NCI-H524 treated with DMSO at 0.1 percent for 48 hours (cell line): ENCODE measurements at regions not wholly inside any gene's neighbourhood (a gene's known extent, or its start where the extent isn't known, plus 50 kb on each side); places are given as distances from the start of the nearest gene placed in this dataset.
"Not testable (repeated sequence)": the region's sequence is repeated elsewhere in the genome, so short reads cannot be mapped to it uniquely, and the experiment has no call there.

Experiments
- DNase-seq: peaks from one replicate; lab custom pipeline; 2025; lab: John Stamatoyannopoulos, UW

- DNase-seq, result no peak
These were observed 50.8 kb upstream of the BOD1L1 start for GRCh38 chr4:13678186-13678924.

DNA sequence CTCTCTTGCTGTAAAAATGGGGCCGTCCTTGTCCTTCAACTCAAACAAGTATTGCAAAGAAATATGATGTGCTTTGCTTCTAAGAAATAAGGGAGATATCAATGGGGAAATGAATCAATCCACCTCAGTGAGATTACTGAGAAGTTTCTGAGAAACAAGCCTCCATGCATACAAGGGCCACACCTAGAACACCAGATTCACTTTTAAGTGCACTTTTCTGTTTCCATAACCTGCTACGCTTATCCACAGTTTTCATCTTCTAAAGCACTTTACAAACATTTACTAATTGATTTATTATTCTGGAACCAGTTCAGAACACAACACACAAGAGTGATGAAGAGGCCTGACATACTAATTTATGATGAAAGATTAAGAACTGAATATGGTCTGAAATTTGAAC is 54.0 kb upstream of the BOD1L1 start:
- DNase-seq, result no peak

DNA sequence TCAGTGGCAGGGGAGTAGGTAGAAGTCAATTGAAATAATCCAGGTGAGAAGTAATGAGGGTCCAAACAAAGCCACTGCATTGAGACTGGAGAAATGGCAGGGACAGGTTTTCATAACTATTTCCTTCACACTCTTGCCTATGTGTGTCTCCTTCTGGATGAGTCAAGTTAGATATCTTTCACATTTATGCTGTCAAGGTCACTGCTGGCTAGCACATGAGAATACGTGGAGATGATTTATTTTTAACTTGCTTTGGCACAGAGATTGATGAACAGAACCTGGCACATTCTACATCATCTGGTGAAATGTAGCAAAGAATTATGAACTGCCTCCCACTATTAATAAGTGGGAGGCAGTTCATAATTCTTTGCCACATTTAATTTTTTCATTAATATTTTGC is 66.7 kb upstream of the BOD1L1 start:
- DNase-seq, result no peak

DNA sequence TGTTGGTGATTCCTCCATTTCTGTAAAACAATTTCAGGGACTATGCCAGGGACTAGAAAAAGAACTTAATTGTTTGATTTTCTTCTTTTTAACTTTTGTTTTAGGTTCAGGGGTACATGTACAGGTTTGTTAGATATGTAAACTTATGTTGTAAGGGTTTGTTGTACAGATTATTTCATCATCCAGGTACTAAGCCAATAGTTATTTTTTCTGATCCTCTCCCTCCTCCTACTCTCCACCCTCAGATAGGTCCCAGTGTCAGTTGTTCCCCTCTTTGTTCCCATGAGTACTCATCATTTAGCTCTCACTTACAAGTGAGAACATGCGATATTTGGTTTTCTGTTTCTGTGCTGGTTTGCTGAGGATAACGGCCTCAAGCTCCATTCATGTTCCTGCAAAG is 70.8 kb upstream of the BOD1L1 start:
- DNase-seq, result no peak

DNA sequence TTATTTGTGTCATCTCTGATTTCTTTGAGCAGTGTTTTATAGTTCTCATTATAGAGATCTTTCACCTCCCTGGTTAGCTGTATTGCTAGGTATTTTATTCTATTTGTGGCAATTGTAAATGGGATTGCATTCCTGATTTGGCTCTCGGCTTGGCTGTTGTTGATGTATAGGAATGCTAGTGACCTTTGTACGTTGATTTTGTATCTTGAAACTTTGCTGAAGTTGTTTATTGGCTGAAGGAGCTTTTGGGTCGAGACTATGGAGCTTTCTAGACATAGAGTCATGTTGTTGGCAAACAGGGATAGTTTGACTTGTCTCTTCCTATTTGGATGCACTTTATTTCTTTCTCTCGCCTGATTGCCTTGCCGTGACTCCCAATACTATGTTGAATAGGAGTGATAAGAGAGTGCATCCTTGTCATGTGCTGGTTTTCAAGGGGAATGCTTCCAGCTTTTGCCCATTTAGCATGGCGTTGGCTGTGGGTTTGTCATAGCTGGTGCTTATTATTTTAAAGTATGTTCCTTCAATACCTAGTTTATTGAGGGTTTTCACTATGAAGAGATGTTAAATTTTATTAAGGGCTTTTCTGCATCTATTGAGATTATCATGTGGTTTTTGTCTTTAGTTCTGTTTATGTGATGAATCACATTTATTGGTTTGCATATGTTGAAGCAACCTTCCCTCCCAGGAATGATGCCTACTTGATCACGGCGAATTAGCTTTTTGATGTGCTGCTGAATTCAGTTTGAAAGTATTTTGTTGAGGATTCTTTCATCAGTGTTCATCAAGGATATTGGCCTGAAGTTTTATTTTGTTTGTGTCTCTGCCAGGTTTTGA is 72.7 kb upstream of the BOD1L1 start:
- DNase-seq, result no peak

DNA sequence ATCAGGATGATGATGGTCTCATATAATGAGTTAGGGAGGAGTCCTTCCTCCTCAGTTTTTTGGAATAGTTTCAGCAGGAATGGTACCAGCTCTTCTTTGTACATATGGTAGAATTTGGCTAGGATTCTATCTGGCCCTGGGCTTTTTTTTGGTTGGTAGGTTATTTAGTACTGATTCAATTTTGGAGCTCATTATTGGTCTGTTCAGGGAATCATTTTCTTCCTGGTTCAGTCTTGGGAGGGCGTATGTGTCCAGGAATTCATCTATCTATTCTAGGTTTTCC is 73.3 kb upstream of the BOD1L1 start:
- not testable (repeated sequence) for DNase-seq

DNA sequence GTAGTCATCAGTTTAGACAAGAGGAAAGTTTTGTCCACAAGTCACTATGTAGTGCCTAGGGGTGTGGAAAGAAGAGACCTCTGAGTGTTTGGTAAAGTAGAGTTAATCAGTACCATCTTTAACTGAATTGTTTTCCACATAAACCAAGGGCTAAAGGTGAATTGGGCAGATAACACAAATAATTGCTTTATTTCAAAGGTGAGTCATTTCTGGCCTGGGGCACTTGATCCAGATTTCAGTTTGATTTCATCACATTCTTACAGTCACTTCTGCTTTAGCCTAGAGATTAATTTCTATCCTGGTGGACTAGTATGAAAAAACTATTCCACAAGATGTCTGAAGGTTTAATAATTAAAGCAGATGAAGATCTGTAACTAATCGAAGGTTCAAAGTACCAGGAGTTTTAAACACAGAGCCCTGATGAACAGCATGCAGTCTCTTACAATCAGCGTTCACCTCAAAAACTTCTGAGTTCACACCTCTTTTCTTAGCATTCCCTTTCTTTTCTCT is 74.5 kb upstream of the BOD1L1 start:
- DNase-seq, result no peak

DNA sequence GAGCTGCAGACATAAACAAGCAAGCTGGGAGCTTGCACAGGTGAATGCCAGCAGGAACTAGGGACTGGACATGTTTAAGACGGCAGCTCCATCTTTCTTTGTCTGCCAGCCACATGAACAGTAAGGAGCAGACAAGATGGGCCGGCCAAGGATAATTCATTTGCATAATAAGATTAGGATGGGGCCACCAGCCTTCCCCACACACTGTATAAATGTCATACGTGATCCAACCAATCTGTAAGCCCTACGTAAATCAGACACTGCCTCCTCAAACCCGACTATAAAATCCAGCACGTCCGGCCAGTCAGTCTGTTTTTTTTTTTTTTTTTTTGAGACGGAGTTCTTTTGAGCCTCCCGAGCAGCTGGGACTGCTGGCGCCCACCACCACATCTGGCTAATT is 75.6 kb upstream of the BOD1L1 start:
- peak; percentile 34 for DNase-seq

DNA sequence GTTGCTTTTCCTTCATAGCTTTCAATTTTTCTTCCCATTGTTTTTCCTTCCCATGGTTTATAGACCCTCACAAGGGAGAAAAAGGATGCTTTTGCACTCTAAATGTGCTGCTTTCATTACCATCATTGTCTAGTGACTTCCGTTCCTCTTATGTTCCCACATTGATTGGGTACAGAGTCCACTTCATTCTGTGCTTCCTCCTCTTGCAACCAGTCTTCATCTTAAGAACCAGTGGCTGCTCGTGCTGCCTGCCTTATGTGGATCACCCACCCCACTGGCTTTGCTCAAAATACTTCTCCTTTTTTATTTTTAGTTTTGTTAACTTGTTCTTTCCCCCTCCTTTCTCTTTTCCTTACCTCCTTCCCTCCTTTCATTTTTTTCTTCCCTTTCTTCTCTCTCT is 76.5 kb upstream of the BOD1L1 start:
- DNase-seq, result no peak

DNA sequence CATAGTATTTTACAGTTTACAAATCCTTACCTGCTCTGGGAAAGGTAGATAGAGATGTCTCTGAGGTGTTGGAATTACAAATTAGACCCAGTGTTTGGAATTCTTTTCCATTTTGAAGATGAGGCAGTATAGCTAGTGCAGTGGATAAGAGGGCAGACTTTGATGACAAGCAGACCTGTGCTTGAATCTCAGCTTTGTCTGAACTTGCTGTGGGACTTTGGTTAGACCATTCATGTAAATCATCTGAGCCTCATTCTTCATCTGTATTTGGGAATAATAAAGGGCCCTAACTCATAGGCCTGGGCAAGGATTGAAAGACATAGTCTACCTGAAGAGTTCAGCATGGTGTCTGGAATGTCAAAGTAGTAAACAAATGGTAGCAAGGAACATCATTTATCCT is 77.2 kb upstream of the BOD1L1 start:
- DNase-seq, result no peak

GRCh38 chr4:13705521-13706041 is 78.1 kb upstream of the BOD1L1 start:
- DNase-seq, result no peak

GRCh38 chr4:13706120-13706519 is 78.6 kb upstream of the BOD1L1 start:
- no peak for DNase-seq

DNA sequence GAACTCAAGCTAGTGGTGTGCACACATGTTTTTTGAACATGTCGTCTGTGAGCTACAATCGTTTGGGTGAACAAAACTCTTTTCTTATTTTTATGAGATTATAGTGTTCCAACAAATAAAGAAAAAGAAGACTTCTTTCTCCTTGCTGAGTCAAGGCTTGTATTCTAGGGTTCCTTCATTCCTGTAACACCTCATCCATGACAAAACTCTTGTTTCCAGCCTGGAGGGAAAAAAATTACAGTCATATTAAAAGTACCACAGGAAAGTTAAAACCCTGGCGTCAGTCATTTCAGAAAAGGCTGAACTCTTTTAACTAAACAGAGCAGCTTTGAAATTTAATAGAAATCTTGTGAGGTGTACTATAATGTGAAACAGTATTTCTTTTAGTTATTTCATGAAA is 79.2 kb upstream of the BOD1L1 start:
- no peak for DNase-seq

- no peak for DNase-seq
These were observed 82.8 kb upstream of the BOD1L1 start for GRCh38 chr4:13710246-13710885.

DNA sequence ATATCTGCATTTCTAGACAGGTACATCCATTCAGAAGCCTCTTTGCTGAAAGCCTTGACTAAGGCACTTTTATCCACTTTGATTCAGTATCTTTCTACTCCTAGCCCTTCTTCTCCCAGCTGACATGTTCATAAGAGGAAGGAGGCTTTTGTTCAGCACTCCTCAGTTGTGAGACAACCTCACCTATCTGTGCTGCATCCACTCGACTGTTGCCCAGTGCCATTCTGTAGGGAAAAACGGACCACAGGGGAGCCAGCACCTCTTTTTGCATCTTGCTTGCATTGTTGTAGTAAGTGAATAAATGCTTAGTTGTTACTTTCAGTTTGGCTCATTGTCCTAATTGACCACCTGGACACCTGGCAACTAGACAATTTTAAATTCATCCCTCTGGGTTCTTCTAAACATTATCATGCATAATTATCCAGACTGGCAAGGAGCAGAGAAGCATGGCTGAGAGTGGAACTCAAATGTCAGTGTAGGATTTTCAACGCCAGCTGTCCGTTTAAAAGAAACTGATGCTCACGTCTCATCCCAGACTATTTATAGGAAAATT is 83.8 kb upstream of the BOD1L1 start:
- DNase-seq, result peak; percentile 69

DNA sequence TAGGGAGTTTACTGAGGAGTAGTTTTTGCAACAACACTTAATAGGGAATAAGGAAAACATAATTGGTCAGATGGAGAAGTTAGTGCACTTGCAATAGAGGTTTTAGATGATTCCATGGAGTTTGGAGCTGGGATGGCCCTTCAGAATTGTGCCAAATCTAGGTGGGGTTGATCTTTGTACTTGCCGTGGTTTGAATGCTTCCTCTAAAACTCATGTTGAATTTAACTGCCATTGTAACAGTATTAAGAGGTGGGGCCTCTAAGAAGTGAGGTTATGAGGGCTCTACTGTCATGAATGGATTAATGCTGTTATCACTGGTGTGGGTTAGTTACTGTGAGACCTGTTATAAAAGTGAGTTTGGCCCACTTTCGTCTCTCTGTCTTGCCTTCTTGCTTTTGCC is 94.4 kb upstream of the BOD1L1 start:
- no peak for DNase-seq

DNA sequence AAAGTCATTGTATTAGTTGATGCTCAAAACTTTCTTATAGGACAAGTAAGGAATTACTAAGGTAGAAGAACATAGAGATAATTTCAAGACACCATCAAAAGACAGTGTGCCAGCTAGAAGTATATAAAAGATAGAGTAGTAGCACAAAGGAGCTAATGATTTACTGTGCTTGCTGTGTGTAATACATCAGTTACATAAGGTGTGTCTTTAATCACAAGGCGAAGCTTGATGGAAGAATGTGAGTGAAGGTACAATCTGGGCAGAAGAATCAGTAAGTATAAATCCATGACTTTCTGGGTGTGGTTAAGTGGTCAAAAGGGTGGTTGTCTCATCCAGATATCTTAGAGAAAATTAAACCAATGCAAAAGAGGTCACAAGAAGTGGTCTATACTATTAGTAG is 95.1 kb upstream of the BOD1L1 start:
- DNase-seq, result no peak

- no peak for DNase-seq
These were observed 101.2 kb upstream of the BOD1L1 start for GRCh38 chr4:13728761-13729160.

GRCh38 chr4:13731019-13731418 is 103.5 kb upstream of the BOD1L1 start:
- no peak for DNase-seq

DNA sequence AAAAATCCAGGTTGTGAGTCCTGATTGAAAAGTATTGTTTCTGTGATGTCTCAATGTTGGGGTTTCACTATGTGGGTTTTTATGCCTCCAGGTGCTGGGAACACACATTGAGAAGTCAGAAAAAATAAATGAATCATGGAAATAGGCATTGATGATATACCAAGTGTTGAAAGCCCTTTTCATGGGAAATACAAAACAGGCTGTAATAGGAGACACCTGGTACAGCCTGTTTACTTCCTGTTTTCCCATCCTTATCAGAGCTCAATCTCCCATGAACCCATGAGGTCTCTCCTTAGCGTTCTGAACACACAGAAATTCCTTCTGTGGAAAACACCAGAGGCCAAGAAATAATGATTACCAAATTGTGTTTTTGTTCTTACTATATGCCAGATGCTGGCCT is 106.3 kb upstream of the BOD1L1 start:
- DNase-seq, result no peak

GRCh38 chr4:13750594-13750993 is 123.1 kb upstream of the BOD1L1 start:
- DNase-seq, result no peak

DNA sequence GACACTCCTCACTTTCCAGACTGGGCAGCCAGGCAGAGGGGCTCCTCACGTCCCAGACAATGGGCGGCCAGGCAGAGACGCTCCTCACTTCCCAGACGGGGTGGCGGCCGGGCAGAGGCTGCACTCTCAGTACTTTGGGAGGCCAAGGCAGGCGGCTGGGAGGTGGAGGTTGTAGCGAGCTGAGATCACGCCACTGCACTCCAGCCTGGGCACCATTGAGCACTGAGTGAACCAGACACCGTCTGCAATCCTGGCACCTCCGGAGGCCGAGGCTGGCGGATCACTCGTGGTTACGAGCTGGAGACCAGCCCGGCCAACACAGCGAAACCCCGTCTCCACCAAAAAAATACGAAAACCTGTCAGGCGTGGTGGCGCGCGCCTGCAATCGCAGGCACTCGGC is 134.1 kb upstream of the BOD1L1 start:
- DNase-seq, result not testable (repeated sequence)

GRCh38 chr4:13762130-13762529 is 134.6 kb upstream of the BOD1L1 start:
- no peak for DNase-seq
